ENCODE measurements at regions not wholly inside any gene's neighbourhood (a gene's known extent, or its start where the extent isn't known, plus 50 kb on each side); places are given as distances from the start of the nearest gene placed in this dataset.

DNA sequence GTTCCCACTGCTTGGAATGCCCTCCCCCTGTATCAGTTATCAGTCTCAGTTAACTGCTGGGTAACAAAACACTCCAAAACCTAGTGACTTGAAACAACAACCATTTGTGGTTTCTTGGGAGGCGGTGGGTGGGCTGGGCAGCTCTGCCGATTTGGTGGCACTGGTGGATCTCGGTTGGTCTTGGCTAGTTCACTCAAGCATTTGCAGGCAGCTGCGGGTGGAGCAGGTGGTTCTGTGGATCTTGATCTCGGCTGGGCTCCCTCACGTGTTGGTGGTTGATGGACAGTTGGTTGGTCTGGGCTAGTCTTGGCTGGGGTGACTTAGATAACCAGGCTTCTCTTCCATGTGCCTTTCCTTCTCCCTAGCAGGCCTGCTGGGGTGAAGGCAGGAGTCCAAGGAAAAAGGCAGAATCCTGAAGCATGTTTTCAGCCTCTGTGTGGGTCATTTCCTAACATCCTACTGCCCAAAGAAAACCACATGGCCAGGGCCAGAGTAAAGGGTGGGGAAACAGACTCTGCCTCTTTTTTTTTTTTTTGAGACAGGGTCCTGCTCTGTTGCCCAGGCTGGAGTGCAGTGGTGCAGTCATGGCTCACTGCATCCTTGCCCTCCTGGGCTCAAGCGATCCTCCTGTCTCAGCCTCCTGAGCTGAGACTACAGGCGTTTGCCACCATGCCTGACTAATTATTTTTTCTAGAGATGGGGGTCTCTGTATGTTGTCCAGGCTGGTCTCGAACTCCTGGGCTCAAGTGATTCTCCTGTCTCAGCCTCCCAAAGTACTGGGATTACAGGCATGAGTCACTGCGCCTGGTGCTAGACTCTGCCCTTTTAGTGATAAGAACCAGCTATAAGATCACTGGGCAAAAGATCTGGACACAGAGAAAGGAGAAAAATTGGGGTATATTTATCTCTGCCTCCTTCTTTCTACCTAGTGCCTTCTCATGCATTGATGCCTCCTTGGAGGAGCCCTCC is 183.7 kb downstream of the RGS3 start:
- DNase-seq (ENCODE audit: low read depth), result no peak

GRCh38 chr9:113648048-113648447 is 184.5 kb downstream of the RGS3 start:
- no peak for DNase-seq (ENCODE audit: low read depth)

GRCh38 chr9:113648586-113648985 is 185.1 kb downstream of the RGS3 start:
- DNase-seq (ENCODE audit: low read depth), result no peak

- DNase-seq (ENCODE audit: low read depth), result no peak
These were observed 185.5 kb downstream of the RGS3 start for GRCh38 chr9:113649054-113649453.

- no peak for DNase-seq (ENCODE audit: low read depth)
These were observed 186.3 kb downstream of the RGS3 start for GRCh38 chr9:113649855-113650206.

GRCh38 chr9:113650207-113651131 is 186.9 kb downstream of the RGS3 start:
- DNase-seq (ENCODE audit: low read depth), result peak; percentile 92

- no peak for DNase-seq (ENCODE audit: low read depth)
These were observed 188.4 kb downstream of the RGS3 start for GRCh38 chr9:113651896-113652295.

DNA sequence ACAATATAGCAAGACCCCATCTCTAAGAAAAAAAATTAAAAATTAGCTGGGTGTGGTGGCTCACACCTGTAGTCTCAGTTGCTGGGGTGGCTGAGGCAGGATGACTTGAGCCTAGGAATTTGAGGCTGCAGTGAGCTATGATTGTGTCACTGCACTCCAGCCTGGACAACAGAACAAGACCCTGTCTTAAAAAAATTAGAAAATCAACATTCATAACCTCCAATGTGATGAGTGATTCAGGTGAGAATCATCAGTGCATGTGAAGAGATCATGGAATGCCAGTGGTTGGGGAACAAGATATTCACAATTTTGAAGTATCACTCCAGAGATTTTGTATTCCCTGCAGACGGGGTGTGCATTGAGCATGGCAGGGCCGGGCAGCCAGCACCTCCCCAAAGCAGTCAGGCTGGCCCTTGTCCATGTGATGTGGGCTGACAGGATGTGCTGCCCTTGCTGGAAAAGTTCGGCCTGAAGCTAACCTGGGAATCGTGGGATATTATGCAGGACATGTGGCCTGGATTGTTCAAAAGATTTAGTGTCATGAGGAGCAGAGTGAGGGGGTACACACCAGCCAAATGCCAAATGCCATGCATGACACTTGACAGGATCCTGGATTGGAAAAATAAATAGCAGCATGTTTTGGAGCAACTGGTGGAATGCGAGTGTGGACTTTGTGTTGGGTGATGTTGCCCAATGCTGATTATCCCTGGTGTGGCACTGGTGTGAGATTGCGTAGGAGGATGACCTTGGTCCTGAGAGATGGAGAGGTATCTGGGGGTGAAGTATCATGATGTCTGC is 189.0 kb downstream of the RGS3 start:
- DNase-seq (ENCODE audit: low read depth), result no peak

- DNase-seq (ENCODE audit: low read depth), result no peak
These were observed 190.4 kb downstream of the RGS3 start for GRCh38 chr9:113653746-113654604.

DNA sequence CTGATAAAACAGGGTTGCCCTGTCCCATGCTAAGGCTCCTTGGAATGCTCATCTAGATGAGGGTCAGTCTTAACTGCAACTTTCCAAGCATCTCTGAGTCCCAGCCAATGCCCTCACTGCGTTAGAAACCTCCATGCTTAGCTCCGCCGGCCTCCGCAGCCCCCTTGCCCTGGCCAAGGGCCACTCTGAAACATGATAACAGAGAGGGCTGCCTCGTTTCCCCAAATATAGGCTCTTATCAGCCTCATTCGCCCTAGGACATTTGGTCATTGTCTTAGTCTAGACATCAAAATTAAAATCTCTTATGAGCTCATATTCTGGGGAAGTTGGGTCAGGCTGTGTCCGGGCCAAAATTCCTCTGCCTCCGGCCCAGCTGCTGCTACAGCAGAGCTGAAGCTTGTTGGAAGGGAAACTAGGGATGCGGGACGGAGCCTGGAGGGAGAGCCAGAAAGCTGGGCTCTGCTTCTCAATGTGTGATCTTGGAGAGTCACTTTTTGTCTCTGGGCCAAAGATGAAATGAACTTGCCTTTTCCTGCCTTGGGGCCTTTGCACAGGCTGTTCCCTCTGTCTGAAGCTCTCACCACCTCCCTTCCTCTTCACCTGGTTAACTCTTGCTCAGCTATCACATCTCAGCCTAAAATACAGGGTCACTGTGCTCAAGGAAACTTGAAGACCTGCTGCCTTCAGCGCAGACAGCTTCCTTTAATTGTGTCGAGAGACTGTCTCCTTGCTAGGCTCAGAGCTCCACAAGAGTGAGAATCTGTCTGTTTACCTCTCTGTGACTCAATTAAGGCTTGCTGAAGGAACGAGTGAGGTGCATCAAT is 191.3 kb downstream of the RGS3 start:
- no peak for DNase-seq (ENCODE audit: low read depth)

DNA sequence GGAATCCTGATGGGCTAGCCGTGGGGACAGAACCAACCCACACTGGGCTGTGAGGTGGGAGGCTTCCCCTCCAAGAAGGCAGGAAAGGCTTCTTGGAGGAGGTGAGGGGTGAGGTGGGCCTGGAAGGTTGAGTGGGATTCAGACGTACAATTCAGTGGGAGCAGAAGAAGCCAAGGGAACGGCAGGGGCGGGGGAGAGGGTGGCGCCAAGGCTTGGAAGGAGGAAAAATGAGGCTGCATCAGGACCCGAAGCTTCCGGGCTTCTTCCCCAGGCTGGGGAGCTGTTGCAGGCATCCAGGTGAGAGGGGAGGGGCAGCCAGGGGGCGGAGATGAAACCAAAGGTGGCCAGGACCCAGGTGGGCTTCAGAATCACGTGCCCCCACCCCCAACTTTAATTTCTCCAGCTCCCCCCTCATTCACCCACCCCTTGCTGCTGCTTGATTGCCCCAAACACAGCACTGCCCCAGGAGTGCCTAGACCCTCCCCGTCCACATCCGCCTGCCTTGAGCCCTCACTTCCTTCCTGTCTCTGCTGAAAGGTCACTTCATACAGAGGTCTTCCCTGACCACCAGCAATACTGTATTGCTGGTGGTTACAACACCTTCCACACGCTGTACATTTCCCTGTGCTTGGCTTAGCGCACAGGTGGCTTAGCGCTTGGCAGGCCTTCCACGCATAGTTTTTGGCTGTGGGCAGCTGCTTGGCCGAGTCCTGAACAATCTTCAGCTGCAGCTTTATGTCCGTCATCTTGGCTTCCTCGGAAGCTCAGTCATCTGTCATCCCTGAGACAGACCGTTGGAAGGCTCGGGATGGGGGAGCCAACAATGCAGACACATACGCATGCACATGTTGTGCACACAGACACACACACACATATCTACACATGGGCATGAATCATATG is 193.5 kb downstream of the RGS3 start:
- no peak for DNase-seq (ENCODE audit: low read depth)

DNA sequence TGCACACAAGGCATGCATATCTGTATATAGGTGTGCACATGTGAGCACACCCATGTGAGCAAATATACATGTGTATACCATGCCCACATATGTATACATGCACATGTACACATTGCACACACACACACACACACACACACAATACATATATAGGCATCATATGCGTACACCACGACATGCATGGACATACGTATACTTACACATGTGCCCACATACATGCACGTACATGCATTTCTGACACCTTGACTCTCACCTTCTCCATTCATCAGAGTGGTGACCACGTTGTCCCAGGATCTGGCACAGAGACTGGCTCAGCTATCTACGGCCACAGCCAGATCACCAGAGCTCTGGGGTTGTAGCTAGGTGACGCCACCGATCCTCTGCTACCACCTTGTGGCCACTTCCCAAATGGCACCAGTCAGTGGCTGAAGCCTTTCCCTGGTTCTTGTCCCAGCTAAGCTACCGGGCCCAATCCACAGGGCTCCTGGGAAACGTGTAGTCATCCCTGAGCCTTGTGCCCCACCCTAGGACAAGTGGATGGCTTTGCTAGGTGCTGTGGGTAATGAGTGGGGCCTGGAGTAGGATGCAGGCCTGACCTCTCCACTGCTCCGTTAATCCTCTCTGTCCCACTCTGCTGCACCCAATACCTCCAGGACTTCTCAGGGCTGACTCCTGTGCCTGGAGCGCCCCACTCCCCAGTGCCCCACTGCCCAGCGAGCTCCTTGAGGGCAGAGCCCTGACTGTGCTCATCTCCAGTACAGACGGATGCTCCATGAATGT is 194.4 kb downstream of the RGS3 start:
- DNase-seq (ENCODE audit: low read depth), result peak; percentile 73

DNA sequence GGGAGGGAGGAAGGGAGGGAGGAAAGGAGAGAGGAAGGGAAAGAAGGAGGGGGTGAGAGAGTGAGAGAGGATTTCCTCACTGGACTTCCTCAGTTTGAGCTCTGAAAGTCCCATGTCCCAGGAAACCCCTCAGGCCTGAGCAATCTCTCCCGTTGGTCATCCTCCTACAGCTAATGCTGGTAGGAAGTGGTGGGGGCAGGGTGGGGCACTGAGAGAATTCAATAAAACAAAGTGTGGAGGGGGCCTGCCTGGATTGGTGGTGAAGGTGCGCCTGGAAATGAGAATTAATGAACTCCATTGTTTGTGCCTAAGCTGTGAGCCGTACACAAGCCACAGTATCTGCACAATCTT is 195.0 kb downstream of the RGS3 start:
- no peak for DNase-seq (ENCODE audit: low read depth)

DNA sequence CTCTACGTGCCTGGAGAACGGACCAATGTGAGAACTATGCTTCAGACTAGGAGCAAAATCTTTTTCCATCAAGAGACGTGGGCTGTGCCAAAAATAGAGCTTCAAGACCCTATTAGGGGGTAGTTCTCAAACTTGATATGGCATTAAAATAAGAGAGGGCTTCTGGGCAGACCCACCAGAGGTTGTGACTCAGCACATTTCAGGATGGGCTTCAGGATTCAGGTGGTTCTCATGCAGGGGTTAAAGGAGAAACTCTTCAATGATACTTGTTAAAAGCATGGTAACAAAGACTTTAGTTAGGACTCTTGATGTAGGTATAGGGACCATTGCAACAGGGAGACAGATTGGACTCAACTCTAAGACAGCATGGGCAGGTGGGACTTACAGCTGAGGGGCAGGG is 195.5 kb downstream of the RGS3 start:
- no peak for DNase-seq (ENCODE audit: low read depth)

DNA sequence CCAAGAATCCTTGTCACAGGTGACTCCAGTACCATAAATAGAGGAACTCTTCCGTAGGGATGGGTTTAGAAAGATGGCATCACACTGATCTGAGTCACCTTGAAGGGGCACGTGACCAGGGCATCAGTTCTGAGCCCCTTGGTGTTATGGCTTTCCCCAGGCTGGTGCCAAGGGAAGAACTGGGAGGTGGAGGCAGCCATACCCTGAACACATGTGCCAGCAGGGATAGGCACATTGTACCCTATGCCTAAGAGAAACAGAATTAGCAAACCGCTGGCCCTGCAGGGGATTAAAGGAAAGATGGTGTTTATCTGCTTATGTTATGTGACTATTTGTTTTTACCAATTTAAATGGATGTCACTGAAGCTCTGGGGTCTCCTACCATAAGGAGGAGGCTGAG is 196.2 kb downstream of the RGS3 start:
- DNase-seq (ENCODE audit: low read depth), result no peak

GRCh38 chr9:113660196-113660595 is 196.7 kb downstream of the RGS3 start:
- DNase-seq (ENCODE audit: low read depth), result no peak

DNA sequence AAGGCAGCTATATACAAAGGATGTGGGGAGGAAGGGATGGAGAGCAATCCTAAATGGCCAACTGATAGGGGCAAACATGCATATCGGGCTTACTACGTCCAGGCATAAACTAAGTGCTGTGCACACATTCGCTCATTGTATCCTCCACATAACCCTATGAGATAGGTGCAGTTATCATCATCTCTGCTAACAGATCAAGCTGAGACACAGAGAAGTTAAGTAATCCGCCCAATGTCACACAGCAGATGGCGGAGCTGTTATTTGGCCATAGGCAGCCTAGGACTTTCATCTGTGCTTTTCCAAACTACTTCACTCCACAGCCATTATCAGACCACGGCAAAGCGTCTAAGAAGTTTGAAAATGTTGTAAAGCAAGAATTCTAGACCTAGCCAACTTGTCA is 197.5 kb downstream of the RGS3 start:
- DNase-seq (ENCODE audit: low read depth), result no peak

- DNase-seq (ENCODE audit: low read depth), result no peak
These were observed 200.8 kb downstream of the RGS3 start for GRCh38 chr9:113664181-113664875.

All from iris pigment epithelial cell (primary cell).